Left ventricle myocardium inferior (tissue), 1 donor: ENCODE measurements at regions not wholly inside any gene's neighbourhood (a gene's known extent, or its start where the extent isn't known, plus 50 kb on each side); places are given as distances from the start of the nearest gene placed in this dataset.

Source experiments
- DNase-seq: peaks from one replicate; pipeline ENCODE4 v3.0.0-alpha.2; 2020
- H3K27ac ChIP-seq: fragments of 200-600 bp; replicated peaks from 2 replicates; pipeline ENCODE4 v1.8.0; 2021
- H3K27me3 ChIP-seq: fragments of 200-600 bp; 2 replicates; pipeline ENCODE4 v1.8.0; 2021; ENCODE audit warnings: low read depth
- H3K36me3 ChIP-seq: fragments of 200-600 bp; 2 replicates; pipeline ENCODE4 v1.8.0; 2021
- H3K4me1 ChIP-seq: fragments of 200-600 bp; 2 replicates; pipeline ENCODE4 v1.8.0; 2021
- H3K4me3 ChIP-seq: fragments of 200-600 bp; 2 replicates; pipeline ENCODE4 v1.8.0; 2021; ENCODE audit warnings: mild to moderate bottlenecking, moderate library complexity
- H3K9me3 ChIP-seq: fragments of 200-600 bp; replicated peaks from 2 replicates; pipeline ENCODE4 v1.8.0; 2021
- CTCF ChIP-seq: fragments of 200-600 bp; IDR thresholded peaks from 2 replicates; pipeline ENCODE4 v1.8.0; 2021; ENCODE audit warnings: antibody characterized with exemption, mild to moderate bottlenecking, borderline replicate concordance
- intact Hi-C: fragments of 100-400 bp; cut with micrococcal nuclease; formaldehyde crosslinking; loops from one replicate; pipeline ENCODE4 v1.11.0; 2022
- donor health status: DM: no; HTN: yes; CAD: no; lungs with severe emphysema.

- no peak for TF ChIP-seq CTCF
- Histone ChIP-seq H3K27ac (no peak overlapping the region), H3K4me1 (no peaks in the 10 kb centered on the region), H3K9me3 (peaks cover 4% of the 10 kb centered on the region), H3K4me3 (no peak overlapping the region), H3K36me3 (no peaks in the 10 kb centered on the region), H3K27me3 (no peaks in the 10 kb centered on the region)
- DNase-seq, result no peak
- intact Hi-C loops, result no loop called here
Observed at GRCh38 chr4:35252071-35252470, 992.2 kb downstream of the ARAP2 start.

GRCh38 chr4:35252866-35253265 lies 991.4 kb downstream of the ARAP2 start:
- no peak for TF ChIP-seq CTCF
- H3K4me1 ChIP-seq, result no peaks in the 10 kb centered on the region
- no peaks in the 10 kb centered on the region for H3K36me3 ChIP-seq
- H3K27me3 ChIP-seq, result no peaks in the 10 kb centered on the region
- DNase-seq, result no peak
- H3K27ac ChIP-seq, result no peak overlapping the region
- peaks cover 4% of the 10 kb centered on the region for H3K9me3 ChIP-seq
- intact Hi-C loops, result no loop called here
- H3K4me3 ChIP-seq, result no peak overlapping the region

DNA sequence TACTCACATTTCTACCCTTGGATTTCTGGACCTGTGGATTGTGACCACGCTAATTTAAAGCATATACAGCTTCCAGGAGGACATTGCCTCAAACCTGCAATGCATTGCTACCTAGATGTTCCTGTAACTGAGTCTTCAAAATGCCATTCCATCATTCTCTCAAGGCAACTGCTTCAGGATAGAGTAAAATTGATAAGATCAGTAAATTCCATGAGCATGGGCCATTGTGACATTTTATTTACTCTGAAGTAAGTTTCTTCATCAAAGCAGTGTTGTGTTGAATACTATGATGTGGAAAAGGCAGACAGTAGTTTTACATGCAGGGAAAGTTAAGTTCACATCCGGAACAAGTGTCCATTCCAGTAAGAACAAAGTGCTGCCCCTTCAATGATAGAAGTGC lies 991.0 kb downstream of the ARAP2 start:
- peaks cover 4% of the 10 kb centered on the region for H3K9me3 ChIP-seq
- H3K36me3 ChIP-seq, result no peaks in the 10 kb centered on the region
- no peak for DNase-seq
- no peaks in the 10 kb centered on the region for H3K27me3 ChIP-seq
- no peak overlapping the region for H3K4me3 ChIP-seq
- no peaks in the 10 kb centered on the region for H3K4me1 ChIP-seq
- TF ChIP-seq CTCF, result no peak
- H3K27ac ChIP-seq, result no peak overlapping the region
- intact Hi-C loops, result no loop called here

- no peak for TF ChIP-seq CTCF
- H3K9me3 ChIP-seq, result peaks cover 2% of the 10 kb centered on the region
- H3K36me3 ChIP-seq, result no peaks in the 10 kb centered on the region
- intact Hi-C loops, result no loop called here
- H3K4me3 ChIP-seq, result no peak overlapping the region
- H3K4me1 ChIP-seq, result no peaks in the 10 kb centered on the region
- no peak overlapping the region for H3K27ac ChIP-seq
- H3K27me3 ChIP-seq, result no peaks in the 10 kb centered on the region
- no peak for DNase-seq
Observed at GRCh38 chr4:35286434-35286833, 957.9 kb downstream of the ARAP2 start.

DNA sequence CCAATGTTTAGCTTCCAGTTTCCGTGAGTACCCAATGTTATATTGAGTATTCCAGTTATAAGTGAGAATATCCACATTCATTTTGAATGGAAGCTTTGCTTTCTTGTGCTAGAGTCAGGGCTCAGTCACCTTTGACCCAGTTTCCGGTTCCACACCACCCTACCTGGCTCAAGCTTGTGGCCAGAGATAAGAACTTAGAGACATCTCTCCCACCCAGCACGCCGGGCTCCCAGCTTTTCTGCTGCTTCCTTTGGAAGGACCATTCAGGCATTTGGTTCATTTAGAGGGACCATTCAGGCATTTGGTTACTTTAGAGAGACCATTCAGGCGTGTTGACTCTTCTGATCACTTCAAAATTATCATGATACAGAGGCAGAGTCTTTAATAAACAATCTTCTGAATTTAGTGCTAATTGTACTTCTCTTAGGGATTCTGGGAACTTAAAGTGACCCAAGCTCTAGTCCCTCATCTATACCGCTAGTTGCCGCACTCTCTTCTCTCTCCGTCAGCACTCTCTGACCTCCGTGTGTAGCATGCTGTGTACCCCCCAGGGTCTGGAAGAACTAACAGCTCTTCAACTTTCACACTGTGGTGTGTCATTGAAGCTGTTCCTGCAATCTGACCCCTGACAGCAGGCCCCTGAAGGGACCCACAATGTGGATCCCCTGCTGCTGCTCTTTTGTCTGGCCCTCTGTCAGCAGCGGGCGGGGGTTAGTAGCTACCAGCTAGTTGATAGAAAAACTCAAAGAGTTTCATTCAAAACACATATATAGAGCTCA lies 943.1 kb downstream of the ARAP2 start:
- H3K36me3 ChIP-seq, result no peaks in the 10 kb centered on the region
- H3K4me1 ChIP-seq, result no peaks in the 10 kb centered on the region
- no peaks in the 10 kb centered on the region for H3K27me3 ChIP-seq
- H3K4me3 ChIP-seq, result no peak overlapping the region
- H3K9me3 ChIP-seq, result peaks cover 2% of the 10 kb centered on the region
- no peak overlapping the region for H3K27ac ChIP-seq
- intact Hi-C loops, result no loop called here
- no peak for DNase-seq
- no peak for TF ChIP-seq CTCF
